H1 (cell line): ENCODE measurements at regions not wholly inside any gene's neighbourhood (a gene's known extent, or its start where the extent isn't known, plus 50 kb on each side); places are given as distances from the start of the nearest gene placed in this dataset.
"Not testable (repeated sequence)": the region's sequence is repeated elsewhere in the genome, so short reads cannot be mapped to it uniquely, and the experiment has no call there.

Experiments
- BCL11A ChIP-seq, 2 experiments: IDR thresholded peaks; one replicate each; pipeline ENCODE4 v1.6.1; 2011; ENCODE audit warnings: low read depth in 2 of 2, low read length in 2 of 2, mild to moderate bottlenecking in 2 of 2
- POLR2A ChIP-seq, 2 experiments: IDR thresholded peaks; 1 replicate in 1 of 2; 2 replicates in 1 of 2; pipeline ENCODE4 v1.6.1; 2011; ENCODE audit warnings: low read depth in 2 of 2, low read length in 2 of 2, mild to moderate bottlenecking in 2 of 2; ENCODE audit errors: control extremely low read depth in 1 of 2
- ZNF274 ChIP-seq: IDR thresholded peaks from 2 replicates; pipeline ENCODE4 v1.7.0; 2012; ENCODE audit warnings: low read length, borderline replicate concordance; ENCODE audit errors: extremely low read depth
- TF ChIP-seq, protein P1 (sequence below), 3 experiments: IDR thresholded peaks; 1 replicate in 2 of 3; 2 replicates in 1 of 3; pipeline versions ENCODE4 v1.5.1 to v1.6.1; 2011; ENCODE audit warnings: low read length in 3 of 3, mild to moderate bottlenecking in 3 of 3, inconsistent platforms in 2 of 3, low read depth in 1 of 3, moderate library complexity in 1 of 3; ENCODE audit not compliant: insufficient read depth in 1 of 3; ENCODE audit errors: control extremely low read depth in 1 of 3

DNA sequence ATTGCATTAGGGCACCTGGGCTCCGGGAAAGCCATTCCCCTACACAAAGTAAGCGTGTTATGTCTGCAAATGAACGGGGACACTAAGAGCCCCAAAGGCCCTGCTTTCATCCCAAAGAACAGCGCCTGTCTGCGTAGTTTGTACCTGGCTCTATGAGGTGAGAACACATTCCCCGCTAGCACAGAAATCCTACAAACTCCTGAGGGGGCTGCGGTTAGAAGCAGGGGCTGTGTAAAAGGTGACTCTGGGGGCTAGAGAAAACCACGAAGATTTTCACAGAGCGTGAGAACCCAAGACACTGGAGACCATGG is 95.2 kb downstream of the PPIAL4G start:
- TF ChIP-seq POLR2A (IDR thresholded peaks at IDR 0.05; ENCODE audit: control extremely low read depth in 1 of 2, low read depth in 2 of 2, low read length in 2 of 2); ZNF274; BCL11A (IDR thresholded peaks at IDR 0.05; ENCODE audit: low read depth in 2 of 2, low read length in 2 of 2): not testable (repeated sequence)
- TF ChIP-seq, protein P1, sequence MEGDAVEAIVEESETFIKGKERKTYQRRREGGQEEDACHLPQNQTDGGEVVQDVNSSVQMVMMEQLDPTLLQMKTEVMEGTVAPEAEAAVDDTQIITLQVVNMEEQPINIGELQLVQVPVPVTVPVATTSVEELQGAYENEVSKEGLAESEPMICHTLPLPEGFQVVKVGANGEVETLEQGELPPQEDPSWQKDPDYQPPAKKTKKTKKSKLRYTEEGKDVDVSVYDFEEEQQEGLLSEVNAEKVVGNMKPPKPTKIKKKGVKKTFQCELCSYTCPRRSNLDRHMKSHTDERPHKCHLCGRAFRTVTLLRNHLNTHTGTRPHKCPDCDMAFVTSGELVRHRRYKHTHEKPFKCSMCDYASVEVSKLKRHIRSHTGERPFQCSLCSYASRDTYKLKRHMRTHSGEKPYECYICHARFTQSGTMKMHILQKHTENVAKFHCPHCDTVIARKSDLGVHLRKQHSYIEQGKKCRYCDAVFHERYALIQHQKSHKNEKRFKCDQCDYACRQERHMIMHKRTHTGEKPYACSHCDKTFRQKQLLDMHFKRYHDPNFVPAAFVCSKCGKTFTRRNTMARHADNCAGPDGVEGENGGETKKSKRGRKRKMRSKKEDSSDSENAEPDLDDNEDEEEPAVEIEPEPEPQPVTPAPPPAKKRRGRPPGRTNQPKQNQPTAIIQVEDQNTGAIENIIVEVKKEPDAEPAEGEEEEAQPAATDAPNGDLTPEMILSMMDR (IDR thresholded peaks at IDR 0.05; ENCODE audit: control extremely low read depth in 1 of 3, insufficient read depth in 1 of 3, low read depth in 1 of 3, low read length in 3 of 3) = not testable (repeated sequence)
